Cardiac muscle cell (in vitro differentiated cells and primary cell): ENCODE measurements at regions not wholly inside any gene's neighbourhood (a gene's known extent, or its start where the extent isn't known, plus 50 kb on each side); places are given as distances from the start of the nearest gene placed in this dataset.
A peak's percentile ranks its signal among the peaks of the same experiment; 100 is the strongest.

Experiments
- DNase-seq, 2 donors: peaks; one replicate each; pipeline versions ENCODE4 v3.0.0 to v3.0.0-alpha.2; 2010 to 2017; ENCODE audit warnings: low read depth in 1 of 2, low spot score in 1 of 2
- H3K27ac ChIP-seq: fragments of 200-600 bp; sonication (generic); 2 replicates; pipeline ENCODE4 v1.5.1; 2016
- H3K27me3 ChIP-seq: fragments of 200-600 bp; sonication (generic); 2 replicates; pipeline ENCODE4 v1.6.0; 2016; ENCODE audit warnings: control low read depth
- H3K36me3 ChIP-seq: fragments of 200-600 bp; sonication (generic); 2 replicates; pipeline ENCODE4 v1.5.1; 2016; ENCODE audit warnings: control low read depth
- H3K4me1 ChIP-seq: fragments of 200-600 bp; sonication (generic); 2 replicates; pipeline ENCODE4 v1.8.1; 2017; ENCODE audit warnings: low read depth, mild to moderate bottlenecking, mixed run types
- H3K4me3 ChIP-seq: fragments of 200-600 bp; sonication (generic); 2 replicates; pipeline ENCODE4 v1.5.1; 2016; ENCODE audit warnings: mild to moderate bottlenecking
- H3K9me3 ChIP-seq: fragments of 200-600 bp; sonication (generic); 2 replicates; pipeline ENCODE4 v1.5.1; 2017; ENCODE audit warnings: low read depth, mild to moderate bottlenecking, control low read depth
- TF ChIP-seq, protein P1 (sequence below): IDR thresholded peaks from 2 replicates; pipeline ENCODE4 v1.5.1; 2012; ENCODE audit warnings: low read depth, mild to moderate bottlenecking, low read length

DNA sequence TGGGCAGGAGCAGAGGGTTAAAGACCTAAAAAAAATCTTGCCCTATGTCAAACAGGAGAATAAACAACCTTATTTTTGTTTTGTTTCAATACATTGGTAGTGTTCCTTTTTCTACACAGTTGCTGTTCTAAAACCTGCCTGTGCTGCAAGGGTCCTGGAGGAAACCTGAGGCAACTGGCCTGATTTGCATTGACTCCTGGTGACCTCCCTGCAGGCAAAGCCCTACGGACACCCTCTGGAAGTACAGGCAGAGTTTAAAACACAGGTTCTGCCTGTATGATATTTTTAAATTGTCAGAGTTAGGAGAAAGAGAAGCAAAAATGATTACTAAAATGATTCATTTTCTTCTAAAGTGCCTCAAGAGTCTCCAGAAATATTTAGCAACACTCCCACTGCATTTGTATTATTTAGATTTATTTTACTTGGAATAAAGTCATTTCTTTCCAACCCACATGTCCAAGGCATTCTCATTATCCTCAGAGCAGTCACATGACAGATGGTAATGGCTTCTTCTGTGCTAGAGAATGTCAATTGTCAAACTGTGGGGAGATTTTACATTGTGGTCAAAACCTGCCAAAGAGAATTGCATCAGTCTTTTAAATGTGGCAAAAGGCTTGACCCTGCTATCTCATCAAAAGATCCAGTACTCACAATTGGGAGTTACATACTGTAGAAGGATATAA, 559.6 kb downstream of the CETN3 start:
- Histone ChIP-seq H3K9me3 (no peaks in the 10 kb centered on the region), H3K27me3 (no peaks in the 10 kb centered on the region), H3K4me1 (peaks cover 11% of the 10 kb centered on the region), H3K27ac (peak overlapping the region; percentile 65), H3K4me3 (no peak overlapping the region), H3K36me3 (no peaks in the 10 kb centered on the region)
- TF ChIP-seq, protein P1, sequence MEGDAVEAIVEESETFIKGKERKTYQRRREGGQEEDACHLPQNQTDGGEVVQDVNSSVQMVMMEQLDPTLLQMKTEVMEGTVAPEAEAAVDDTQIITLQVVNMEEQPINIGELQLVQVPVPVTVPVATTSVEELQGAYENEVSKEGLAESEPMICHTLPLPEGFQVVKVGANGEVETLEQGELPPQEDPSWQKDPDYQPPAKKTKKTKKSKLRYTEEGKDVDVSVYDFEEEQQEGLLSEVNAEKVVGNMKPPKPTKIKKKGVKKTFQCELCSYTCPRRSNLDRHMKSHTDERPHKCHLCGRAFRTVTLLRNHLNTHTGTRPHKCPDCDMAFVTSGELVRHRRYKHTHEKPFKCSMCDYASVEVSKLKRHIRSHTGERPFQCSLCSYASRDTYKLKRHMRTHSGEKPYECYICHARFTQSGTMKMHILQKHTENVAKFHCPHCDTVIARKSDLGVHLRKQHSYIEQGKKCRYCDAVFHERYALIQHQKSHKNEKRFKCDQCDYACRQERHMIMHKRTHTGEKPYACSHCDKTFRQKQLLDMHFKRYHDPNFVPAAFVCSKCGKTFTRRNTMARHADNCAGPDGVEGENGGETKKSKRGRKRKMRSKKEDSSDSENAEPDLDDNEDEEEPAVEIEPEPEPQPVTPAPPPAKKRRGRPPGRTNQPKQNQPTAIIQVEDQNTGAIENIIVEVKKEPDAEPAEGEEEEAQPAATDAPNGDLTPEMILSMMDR: no peak
- peak; percentile 22 to 38 for DNase-seq

- Histone ChIP-seq H3K36me3 (no peaks in the 10 kb centered on the region), H3K9me3 (no peaks in the 10 kb centered on the region), H3K27me3 (no peaks in the 10 kb centered on the region), H3K27ac (no peak overlapping the region), H3K4me1 (peaks cover 11% of the 10 kb centered on the region), H3K4me3 (no peak overlapping the region)
- DNase-seq: no peak
- TF ChIP-seq, protein P1: no peak
Measured at GRCh38 chr5:89847743-89848142, 561.8 kb downstream of the CETN3 start.

GRCh38 chr5:89844548-89844947, 565.0 kb downstream of the CETN3 start:
- no peak for DNase-seq
- Histone ChIP-seq H3K27me3 (no peaks in the 10 kb centered on the region), H3K27ac (no peak overlapping the region), H3K36me3 (no peaks in the 10 kb centered on the region), H3K4me3 (no peak overlapping the region), H3K4me1 (peaks cover 1% of the 10 kb centered on the region), H3K9me3 (no peaks in the 10 kb centered on the region)
- TF ChIP-seq, protein P1: no peak

GRCh38 chr5:89842531-89842930, 567.0 kb downstream of the CETN3 start:
- Histone ChIP-seq H3K27ac (no peak overlapping the region), H3K4me3 (no peak overlapping the region), H3K36me3 (no peaks in the 10 kb centered on the region), H3K9me3 (no peaks in the 10 kb centered on the region), H3K4me1 (no peaks in the 10 kb centered on the region), H3K27me3 (no peaks in the 10 kb centered on the region)
- TF ChIP-seq, protein P1: no peak
- peak in 1 of 2 donors; percentile 30 for DNase-seq

- no peaks in the 10 kb centered on the region for H3K4me1 ChIP-seq
- no peak overlapping the region for H3K4me3 ChIP-seq
- no peak overlapping the region for H3K27ac ChIP-seq
- no peaks in the 10 kb centered on the region for H3K36me3 ChIP-seq
- no peaks in the 10 kb centered on the region for H3K27me3 ChIP-seq
- TF ChIP-seq, protein P1: no peak
- no peak for DNase-seq
- no peaks in the 10 kb centered on the region for H3K9me3 ChIP-seq
Measured at GRCh38 chr5:89840906-89841305, 568.6 kb downstream of the CETN3 start.

GRCh38 chr5:89830691-89831090, 578.9 kb downstream of the CETN3 start:
- no peaks in the 10 kb centered on the region for H3K4me1 ChIP-seq
- H3K9me3 ChIP-seq: no peaks in the 10 kb centered on the region
- DNase-seq: no peak
- TF ChIP-seq, protein P1: no peak
- H3K4me3 ChIP-seq: no peak overlapping the region
- H3K27me3 ChIP-seq: no peaks in the 10 kb centered on the region
- no peaks in the 10 kb centered on the region for H3K36me3 ChIP-seq
- no peak overlapping the region for H3K27ac ChIP-seq
